T-helper 1 cell treated with Interleukin-12 subunit alpha and Interleukin-12 subunit beta and Interleukin-4 antibody, amounts not matched to agents 30 ng/mL and 1 ng/mL, for 36 hours (primary cell): ENCODE measurements at regions not wholly inside any gene's neighbourhood (a gene's known extent, or its start where the extent isn't known, plus 50 kb on each side); places are given as distances from the start of the nearest gene placed in this dataset.

Experiments used
- intact Hi-C: fragments of 100-400 bp; cut with micrococcal nuclease; formaldehyde crosslinking; loops from one replicate; pipeline ENCODE4 v1.15.1; 2024

GRCh38 chr15:70154718-70155347, 57.1 kb upstream of the TLE3 start:
- intact Hi-C loops = no loop called here

- intact Hi-C loops = no loop called here
Measured at GRCh38 chr15:70153921-70154717, 56.4 kb upstream of the TLE3 start.

- intact Hi-C loops = no loop called here
Measured at GRCh38 chr15:70152070-70152480, 54.4 kb upstream of the TLE3 start.

DNA sequence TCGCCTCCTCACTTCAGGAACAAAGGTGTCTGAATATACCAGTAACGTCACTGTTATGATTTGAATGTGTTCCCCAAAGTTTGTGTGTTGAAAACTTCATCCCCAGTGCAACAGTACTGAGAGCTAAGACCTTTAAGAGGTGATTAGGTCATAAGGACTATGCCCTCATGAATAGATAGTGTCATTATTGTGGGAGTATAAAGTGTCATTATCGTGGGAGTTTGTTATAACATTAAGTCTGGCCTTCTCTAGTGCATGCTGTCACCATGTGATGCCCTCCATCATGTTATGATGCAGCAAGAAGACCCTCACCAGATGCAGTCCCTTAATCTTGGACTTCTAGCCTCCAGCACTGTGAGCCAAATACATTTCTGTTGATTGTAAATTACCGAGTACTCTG, 53.7 kb upstream of the TLE3 start:
- intact Hi-C loops = no loop called here

- intact Hi-C loops = no loop called here
Measured at GRCh38 chr15:70151003-70151402, 53.3 kb upstream of the TLE3 start.

- intact Hi-C loops = no loop called here
Measured at GRCh38 chr15:70150405-70150747, 52.7 kb upstream of the TLE3 start.

DNA sequence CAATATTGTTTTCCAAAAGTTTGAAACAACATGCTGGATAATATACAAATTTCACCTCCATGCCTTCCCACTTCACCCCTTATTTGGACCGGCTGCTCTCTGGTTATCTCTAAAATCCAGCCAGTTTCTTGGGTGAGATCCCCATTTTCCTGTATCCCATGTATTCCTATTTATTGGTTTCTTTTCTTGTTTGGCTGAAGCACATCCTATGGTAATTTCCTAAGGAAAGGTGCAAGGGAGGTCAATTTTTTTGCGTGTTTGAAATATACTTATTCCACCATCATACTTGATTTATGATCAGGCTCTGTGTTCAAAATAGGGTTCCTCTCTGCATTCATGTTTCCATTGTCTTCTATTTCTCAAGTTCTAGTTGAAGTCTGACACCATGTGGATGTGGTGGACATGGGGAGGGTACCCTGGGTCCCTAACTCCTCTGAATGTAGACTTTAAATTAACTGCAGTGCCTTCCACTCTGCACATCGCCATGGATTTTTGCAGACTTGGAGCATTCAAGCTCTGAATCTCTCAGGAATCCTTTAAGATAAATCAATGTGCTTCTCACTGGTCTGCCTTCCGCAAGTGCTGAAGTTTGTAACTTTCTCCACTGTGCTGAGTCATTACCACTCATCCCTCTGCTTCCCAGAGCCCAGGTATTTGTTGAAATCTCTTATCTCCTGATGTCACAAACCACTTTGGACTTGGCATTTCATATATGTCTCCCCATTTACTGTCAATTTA, 52.1 kb upstream of the TLE3 start:
- intact Hi-C loops = no loop called here

DNA sequence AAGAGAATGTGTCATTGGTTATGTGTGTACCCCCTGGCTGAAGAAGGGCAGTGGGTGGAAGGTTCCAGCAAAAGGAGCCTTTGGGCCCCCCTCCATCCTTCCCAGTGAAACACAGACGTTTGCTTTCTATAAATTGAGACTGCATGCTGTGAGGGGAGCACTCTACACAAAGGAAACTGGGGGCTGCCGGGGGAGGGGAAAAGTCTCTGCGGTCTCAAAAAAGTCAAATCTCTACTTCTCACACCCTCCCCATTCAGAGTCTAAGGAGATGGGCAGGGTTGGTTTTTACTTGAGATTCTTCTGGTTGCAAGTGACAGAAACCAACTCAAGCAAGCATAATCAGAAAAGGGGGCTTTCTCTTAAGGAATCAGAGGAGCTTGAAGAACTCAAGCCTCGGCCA, 50.1 kb upstream of the TLE3 start:
- intact Hi-C loops = no loop called here
